GM12872 (cell line): ENCODE measurements at regions not wholly inside any gene's neighbourhood (a gene's known extent, or its start where the extent isn't known, plus 50 kb on each side); places are given as distances from the start of the nearest gene placed in this dataset.

Source experiments
- CTCF ChIP-seq: IDR thresholded peaks from 3 replicates; pipeline ENCODE4 v1.5.1; 2011; ENCODE audit warnings: low read depth, mild to moderate bottlenecking, low read length, moderate library complexity; ENCODE audit not compliant: insufficient read depth

- no peak for TF ChIP-seq CTCF
These were observed 83.4 kb upstream of the BMP2K start for GRCh38 chr4:78692822-78693170.

- no peak for TF ChIP-seq CTCF
These were observed 82.2 kb upstream of the BMP2K start for GRCh38 chr4:78693777-78694456.

- TF ChIP-seq CTCF: no peak
These were observed 81.7 kb upstream of the BMP2K start for GRCh38 chr4:78694457-78694787.

- no peak for TF ChIP-seq CTCF
These were observed 80.2 kb upstream of the BMP2K start for GRCh38 chr4:78695910-78696309.

GRCh38 chr4:78703079-78703478, 73.1 kb upstream of the BMP2K start:
- no peak for TF ChIP-seq CTCF

- TF ChIP-seq CTCF: no peak
These were observed 71.8 kb upstream of the BMP2K start for GRCh38 chr4:78704317-78704716.

- TF ChIP-seq CTCF: no peak
These were observed 71.0 kb upstream of the BMP2K start for GRCh38 chr4:78704981-78705683.

- no peak for TF ChIP-seq CTCF
These were observed 69.8 kb upstream of the BMP2K start for GRCh38 chr4:78706302-78706701.
